ENCODE measurements at regions not wholly inside any gene's neighbourhood (a gene's known extent, or its start where the extent isn't known, plus 50 kb on each side); places are given as distances from the start of the nearest gene placed in this dataset.
"Not testable (repeated sequence)": the region's sequence is repeated elsewhere in the genome, so short reads cannot be mapped to it uniquely, and the experiment has no call there.

GRCh38 chr14:65975865-65976264 lies 510.3 kb upstream of the CCDC196 start:
- CTCF ChIA-PET: interaction anchor here (4.8 kb wide), 1 partner anchor 15 kb away, joined by 26 read pairs; no protein-coding TSS in a partner anchor
- POLR2A ChIA-PET: no interaction called here
- no peak for TF ChIP-seq CTCF (IDR thresholded peaks at IDR 0.05; ENCODE audit: control extremely low read depth, extremely low read depth, low read depth, missing control alignments)
- DNase-seq (ENCODE audit: extremely low spot score): no peak

GRCh38 chr14:65976761-65977404 lies 509.3 kb upstream of the CCDC196 start:
- ChIA-PET POLR2A (no interaction called here), CTCF (no interaction called here)
- DNase-seq (ENCODE audit: extremely low spot score): no peak
- no peak for TF ChIP-seq CTCF (IDR thresholded peaks at IDR 0.05; ENCODE audit: control extremely low read depth, extremely low read depth, low read depth, missing control alignments)

- CTCF ChIA-PET: no interaction called here
- POLR2A ChIA-PET: no interaction called here
- TF ChIP-seq CTCF (IDR thresholded peaks at IDR 0.05; ENCODE audit: control extremely low read depth, extremely low read depth, low read depth, missing control alignments): no peak
- DNase-seq (ENCODE audit: extremely low spot score): no peak
Observed at GRCh38 chr14:65981192-65981843, 504.9 kb upstream of the CCDC196 start.

GRCh38 chr14:65986041-65986440 lies 500.1 kb upstream of the CCDC196 start:
- TF ChIP-seq CTCF (IDR thresholded peaks at IDR 0.05; ENCODE audit: control extremely low read depth, extremely low read depth, low read depth, missing control alignments): no peak
- POLR2A ChIA-PET: no interaction called here
- CTCF ChIA-PET: interaction anchor here (0.6 kb wide), 1 partner anchor 26 kb away, joined by 3 read pairs; no protein-coding TSS in a partner anchor
- no peak for DNase-seq (ENCODE audit: extremely low spot score)

DNA sequence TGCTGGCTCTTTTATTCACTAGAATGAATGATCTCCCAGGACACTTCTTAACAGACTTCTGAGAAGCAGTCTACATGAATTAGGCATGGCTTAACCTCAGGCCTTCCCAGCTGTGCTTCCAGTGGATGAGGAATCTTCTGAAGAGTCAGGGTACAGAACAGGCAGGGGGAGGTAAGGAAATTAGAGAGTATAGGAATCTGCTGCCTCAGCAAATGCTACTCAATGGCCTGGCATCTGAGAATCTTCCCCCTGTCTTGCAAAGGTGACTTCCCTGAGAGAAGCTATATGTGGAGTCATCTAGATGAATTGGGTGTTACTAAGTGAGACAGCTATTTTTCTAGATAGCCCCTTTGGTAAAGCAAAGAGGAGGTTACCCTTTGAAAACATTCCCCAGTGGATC lies 496.2 kb upstream of the CCDC196 start:
- POLR2A ChIA-PET: no interaction called here
- CTCF ChIA-PET: no interaction called here
- no peak for TF ChIP-seq CTCF (IDR thresholded peaks at IDR 0.05; ENCODE audit: control extremely low read depth, extremely low read depth, low read depth, missing control alignments)
- no peak for DNase-seq (ENCODE audit: extremely low spot score)

GRCh38 chr14:65991104-65991503 lies 495.1 kb upstream of the CCDC196 start:
- DNase-seq (ENCODE audit: extremely low spot score): no peak
- ChIA-PET CTCF (no interaction called here), POLR2A (no interaction called here)
- no peak for TF ChIP-seq CTCF (IDR thresholded peaks at IDR 0.05; ENCODE audit: control extremely low read depth, extremely low read depth, low read depth, missing control alignments)

DNA sequence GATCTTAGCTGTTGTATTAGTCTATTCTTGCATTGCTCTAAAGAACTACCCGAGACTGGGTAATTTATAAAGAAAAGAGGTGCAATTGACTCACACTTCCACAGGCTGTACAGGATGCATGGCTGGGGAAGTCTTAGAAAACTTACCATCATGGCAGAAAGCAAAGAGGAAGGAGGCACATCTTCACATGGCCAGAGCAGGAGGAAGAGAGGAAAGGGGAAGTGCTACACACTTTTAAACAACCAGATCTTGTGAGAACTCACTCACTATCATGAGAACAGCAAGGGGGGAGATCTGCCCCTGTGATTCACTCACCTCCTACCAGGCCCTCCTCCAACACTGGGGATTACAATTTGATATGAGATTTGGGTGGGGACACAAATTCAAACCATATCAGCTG lies 494.2 kb upstream of the CCDC196 start:
- DNase-seq (ENCODE audit: extremely low spot score); POLR2A ChIA-PET: not testable (repeated sequence)
- CTCF ChIA-PET: interaction anchor here (1.3 kb wide), 1 partner anchor 8 kb away, joined by 6 read pairs; no protein-coding TSS in a partner anchor
